ENCODE measurements at regions not wholly inside any gene's neighbourhood (a gene's known extent, or its start where the extent isn't known, plus 50 kb on each side); places are given as distances from the start of the nearest gene placed in this dataset.

- TF ChIP-seq, protein P1, sequence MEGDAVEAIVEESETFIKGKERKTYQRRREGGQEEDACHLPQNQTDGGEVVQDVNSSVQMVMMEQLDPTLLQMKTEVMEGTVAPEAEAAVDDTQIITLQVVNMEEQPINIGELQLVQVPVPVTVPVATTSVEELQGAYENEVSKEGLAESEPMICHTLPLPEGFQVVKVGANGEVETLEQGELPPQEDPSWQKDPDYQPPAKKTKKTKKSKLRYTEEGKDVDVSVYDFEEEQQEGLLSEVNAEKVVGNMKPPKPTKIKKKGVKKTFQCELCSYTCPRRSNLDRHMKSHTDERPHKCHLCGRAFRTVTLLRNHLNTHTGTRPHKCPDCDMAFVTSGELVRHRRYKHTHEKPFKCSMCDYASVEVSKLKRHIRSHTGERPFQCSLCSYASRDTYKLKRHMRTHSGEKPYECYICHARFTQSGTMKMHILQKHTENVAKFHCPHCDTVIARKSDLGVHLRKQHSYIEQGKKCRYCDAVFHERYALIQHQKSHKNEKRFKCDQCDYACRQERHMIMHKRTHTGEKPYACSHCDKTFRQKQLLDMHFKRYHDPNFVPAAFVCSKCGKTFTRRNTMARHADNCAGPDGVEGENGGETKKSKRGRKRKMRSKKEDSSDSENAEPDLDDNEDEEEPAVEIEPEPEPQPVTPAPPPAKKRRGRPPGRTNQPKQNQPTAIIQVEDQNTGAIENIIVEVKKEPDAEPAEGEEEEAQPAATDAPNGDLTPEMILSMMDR (IDR thresholded peaks at IDR 0.05; ENCODE audit: extremely low read depth in 1 of 2, insufficient read depth in 1 of 2, low read depth in 1 of 2, low read length in 2 of 2): no peak
- TF ChIP-seq POLR2A (IDR thresholded peaks at IDR 0.05; ENCODE audit: low read depth, low read length): no peak
- no peak for TF ChIP-seq FOS (IDR thresholded peaks at IDR 0.05; ENCODE audit: borderline replicate concordance, insufficient read depth, low read length)
These were observed 129.8 kb downstream of the MEX3B start for GRCh38 chr15:81915990-81916389.
